Mammary epithelial cell (primary cell): ENCODE measurements at regions not wholly inside any gene's neighbourhood (a gene's known extent, or its start where the extent isn't known, plus 50 kb on each side); places are given as distances from the start of the nearest gene placed in this dataset.
"Not testable (repeated sequence)": the region's sequence is repeated elsewhere in the genome, so short reads cannot be mapped to it uniquely, and the experiment has no call there.

Experiments
- EZH2 ChIP-seq: IDR thresholded peaks from 2 replicates; pipeline ENCODE4 v1.6.1; 2012; ENCODE audit warnings: low read length, inconsistent platforms, borderline replicate concordance
- TF ChIP-seq, protein P1 (sequence below), 2 donors: IDR thresholded peaks in 1 of 2; conservative IDR thresholded peaks in 1 of 2; 2 replicates each; pipeline ENCODE4 v1.5.1; 2011 to 2012; ENCODE audit warnings: inconsistent platforms in 2 of 2, low read length in 2 of 2, mild to moderate bottlenecking in 2 of 2, control low read depth in 1 of 2, low read depth in 1 of 2; ENCODE audit not compliant: insufficient read depth in 1 of 2; ENCODE audit errors: extremely low read depth in 1 of 2

DNA sequence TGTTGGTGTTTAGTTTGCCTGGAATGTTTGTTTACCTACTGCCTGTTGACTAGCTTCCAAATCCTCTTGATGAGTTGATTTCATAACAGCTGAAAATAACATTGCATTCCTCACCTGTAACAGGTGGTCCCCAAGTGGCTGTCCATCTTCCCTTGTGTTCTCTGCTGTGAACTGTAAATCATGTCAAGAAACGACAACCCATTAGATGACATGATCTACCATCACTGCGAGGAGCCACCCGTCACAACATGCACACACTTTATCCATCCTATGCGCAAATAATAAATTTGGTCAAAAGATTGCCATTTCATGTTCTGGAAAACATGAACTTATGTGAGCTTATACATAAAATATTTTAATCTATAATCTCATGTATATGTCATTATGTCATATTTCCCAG lies 199.1 kb upstream of the POMZP3 start:
- TF ChIP-seq, protein P1, sequence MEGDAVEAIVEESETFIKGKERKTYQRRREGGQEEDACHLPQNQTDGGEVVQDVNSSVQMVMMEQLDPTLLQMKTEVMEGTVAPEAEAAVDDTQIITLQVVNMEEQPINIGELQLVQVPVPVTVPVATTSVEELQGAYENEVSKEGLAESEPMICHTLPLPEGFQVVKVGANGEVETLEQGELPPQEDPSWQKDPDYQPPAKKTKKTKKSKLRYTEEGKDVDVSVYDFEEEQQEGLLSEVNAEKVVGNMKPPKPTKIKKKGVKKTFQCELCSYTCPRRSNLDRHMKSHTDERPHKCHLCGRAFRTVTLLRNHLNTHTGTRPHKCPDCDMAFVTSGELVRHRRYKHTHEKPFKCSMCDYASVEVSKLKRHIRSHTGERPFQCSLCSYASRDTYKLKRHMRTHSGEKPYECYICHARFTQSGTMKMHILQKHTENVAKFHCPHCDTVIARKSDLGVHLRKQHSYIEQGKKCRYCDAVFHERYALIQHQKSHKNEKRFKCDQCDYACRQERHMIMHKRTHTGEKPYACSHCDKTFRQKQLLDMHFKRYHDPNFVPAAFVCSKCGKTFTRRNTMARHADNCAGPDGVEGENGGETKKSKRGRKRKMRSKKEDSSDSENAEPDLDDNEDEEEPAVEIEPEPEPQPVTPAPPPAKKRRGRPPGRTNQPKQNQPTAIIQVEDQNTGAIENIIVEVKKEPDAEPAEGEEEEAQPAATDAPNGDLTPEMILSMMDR (conservative IDR thresholded peaks at IDR 0.05 in 1 of 2, IDR thresholded peaks at IDR 0.05 in 1 of 2; ENCODE audit: extremely low read depth in 1 of 2, insufficient read depth in 1 of 2, low read depth in 1 of 2, low read length in 2 of 2): not testable (repeated sequence)
- TF ChIP-seq EZH2: not testable (repeated sequence)
